BJ (cell line): ENCODE measurements at regions not wholly inside any gene's neighbourhood (a gene's known extent, or its start where the extent isn't known, plus 50 kb on each side); places are given as distances from the start of the nearest gene placed in this dataset.

Source experiments
- CTCF ChIA-PET: fragments of 350-600 bp; formaldehyde crosslinking; extraction: SDS; loops from one replicate; lab custom pipeline; 2021; ENCODE audit warnings: antibody characterized with exemption, inconsistent platforms; lab: Yijun Ruan, JAX
- POLR2A ChIA-PET: fragments of 300-600 bp; sonication (Branson Sonifier 250); formaldehyde crosslinking; extraction: SDS; loops from one replicate; lab custom pipeline; 2021; ENCODE audit warnings: antibody characterized with exemption; lab: Charles Lee
- DNase-seq: peaks from one replicate; pipeline ENCODE4 v3.0.0-alpha.2; 2011; ENCODE audit warnings: low read depth
- H3K27me3 ChIP-seq: 2 replicates; pipeline ENCODE4 v1.6.0; 2011; ENCODE audit warnings: low read length; ENCODE audit not compliant: control insufficient read depth, insufficient read depth
- H3K36me3 ChIP-seq: 2 replicates; pipeline ENCODE4 v1.5.1; 2011; ENCODE audit warnings: low read length; ENCODE audit not compliant: control insufficient read depth, insufficient read depth
- H3K4me3 ChIP-seq: 2 replicates; pipeline ENCODE4 v1.5.1; 2011; ENCODE audit warnings: low read depth, mild to moderate bottlenecking, control low read depth, low read length
- TF ChIP-seq, protein P1 (sequence below): IDR thresholded peaks from 2 replicates; pipeline ENCODE4 v1.5.1; 2011; ENCODE audit warnings: low read depth, mild to moderate bottlenecking, control low read depth, inconsistent platforms, low read length, moderate library complexity; ENCODE audit not compliant: insufficient read depth

DNA sequence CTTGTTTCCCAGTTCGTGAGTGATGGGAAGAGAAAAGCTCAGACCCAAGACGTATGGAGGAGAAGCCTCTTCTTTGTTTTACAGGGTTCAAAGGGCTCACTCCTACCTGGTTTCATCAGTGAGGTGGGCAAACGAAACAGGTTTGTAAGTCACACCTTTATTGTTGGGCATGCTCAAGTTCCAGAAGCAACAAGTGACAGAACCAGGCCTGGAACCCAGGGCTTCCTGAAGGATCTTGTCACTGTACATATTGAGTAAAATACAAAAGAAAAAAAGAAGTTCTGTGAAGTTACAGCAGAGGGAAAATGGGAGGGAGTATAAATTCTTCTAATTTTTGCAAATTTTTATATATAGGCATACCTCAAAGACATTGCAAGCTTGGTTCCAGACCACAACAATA lies 320.9 kb upstream of the PROX1 start:
- Histone ChIP-seq H3K4me3 (no peak overlapping the region), H3K27me3 (no peaks in the 10 kb centered on the region)

GRCh38 chr1:213669512-213669911 lies 318.3 kb upstream of the PROX1 start:
- H3K36me3 ChIP-seq, result no peaks in the 10 kb centered on the region
- ChIA-PET POLR2A (no interaction called here), CTCF (no interaction called here)
- no peak overlapping the region for H3K4me3 ChIP-seq
- no peak for DNase-seq
- TF ChIP-seq, protein P1, sequence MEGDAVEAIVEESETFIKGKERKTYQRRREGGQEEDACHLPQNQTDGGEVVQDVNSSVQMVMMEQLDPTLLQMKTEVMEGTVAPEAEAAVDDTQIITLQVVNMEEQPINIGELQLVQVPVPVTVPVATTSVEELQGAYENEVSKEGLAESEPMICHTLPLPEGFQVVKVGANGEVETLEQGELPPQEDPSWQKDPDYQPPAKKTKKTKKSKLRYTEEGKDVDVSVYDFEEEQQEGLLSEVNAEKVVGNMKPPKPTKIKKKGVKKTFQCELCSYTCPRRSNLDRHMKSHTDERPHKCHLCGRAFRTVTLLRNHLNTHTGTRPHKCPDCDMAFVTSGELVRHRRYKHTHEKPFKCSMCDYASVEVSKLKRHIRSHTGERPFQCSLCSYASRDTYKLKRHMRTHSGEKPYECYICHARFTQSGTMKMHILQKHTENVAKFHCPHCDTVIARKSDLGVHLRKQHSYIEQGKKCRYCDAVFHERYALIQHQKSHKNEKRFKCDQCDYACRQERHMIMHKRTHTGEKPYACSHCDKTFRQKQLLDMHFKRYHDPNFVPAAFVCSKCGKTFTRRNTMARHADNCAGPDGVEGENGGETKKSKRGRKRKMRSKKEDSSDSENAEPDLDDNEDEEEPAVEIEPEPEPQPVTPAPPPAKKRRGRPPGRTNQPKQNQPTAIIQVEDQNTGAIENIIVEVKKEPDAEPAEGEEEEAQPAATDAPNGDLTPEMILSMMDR, result no peak
- H3K27me3 ChIP-seq, result no peaks in the 10 kb centered on the region

More for the DNA sequence above, 320.9 kb upstream of the PROX1 start:
- POLR2A ChIA-PET, result no interaction called here
- no peaks in the 10 kb centered on the region for H3K36me3 ChIP-seq
- no peak for DNase-seq
- TF ChIP-seq, protein P1, result no peak
- CTCF ChIA-PET, result no interaction called here

DNA sequence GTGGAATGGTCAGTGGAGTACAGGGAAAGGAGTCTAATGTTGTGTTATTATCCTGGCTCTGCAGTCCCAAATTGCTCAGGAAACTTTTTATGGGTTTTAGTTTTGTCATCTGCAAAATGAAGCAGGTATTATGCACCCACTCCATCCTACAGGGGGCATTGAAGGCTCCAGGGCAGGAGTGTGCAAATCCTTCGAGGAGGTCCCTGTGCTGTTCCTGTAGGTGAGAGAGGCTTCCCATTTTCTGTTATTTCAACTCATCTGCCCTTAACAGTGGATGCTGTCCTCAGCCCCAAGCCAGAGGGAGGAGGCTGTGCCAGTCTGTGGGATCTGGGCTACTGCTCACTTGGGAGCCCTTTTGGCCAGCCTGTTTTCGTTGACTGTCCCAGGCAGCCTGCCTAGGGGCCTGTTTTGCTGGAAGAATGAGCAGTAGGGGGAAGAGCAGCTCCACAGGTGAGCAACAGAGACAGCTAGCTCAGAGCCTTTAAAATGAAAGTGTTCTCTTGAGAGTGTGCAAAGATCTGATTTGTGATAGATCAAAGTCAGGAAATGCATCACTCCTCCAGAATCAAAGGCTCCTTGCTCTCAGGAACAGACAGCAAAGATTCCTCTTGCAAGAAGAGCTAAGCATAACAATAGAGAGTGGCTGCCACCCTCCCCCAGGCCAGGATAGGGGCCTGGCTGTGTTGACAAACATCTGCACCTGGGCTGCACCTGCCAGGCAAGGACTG lies 317.6 kb upstream of the PROX1 start:
- DNase-seq, result no peak
- H3K4me3 ChIP-seq, result no peak overlapping the region
- no peaks in the 10 kb centered on the region for H3K36me3 ChIP-seq
- CTCF ChIA-PET, result no interaction called here
- TF ChIP-seq, protein P1, result no peak
- no peaks in the 10 kb centered on the region for H3K27me3 ChIP-seq
- POLR2A ChIA-PET, result no interaction called here

GRCh38 chr1:213670692-213671023 lies 317.1 kb upstream of the PROX1 start:
- POLR2A ChIA-PET, result no interaction called here
- no peaks in the 10 kb centered on the region for H3K36me3 ChIP-seq
- TF ChIP-seq, protein P1, result no peak
- H3K27me3 ChIP-seq, result no peaks in the 10 kb centered on the region
- DNase-seq, result no peak
- CTCF ChIA-PET, result no interaction called here
- no peak overlapping the region for H3K4me3 ChIP-seq

- CTCF ChIA-PET, result no interaction called here
- H3K27me3 ChIP-seq, result no peaks in the 10 kb centered on the region
- H3K4me3 ChIP-seq, result no peak overlapping the region
- H3K36me3 ChIP-seq, result no peaks in the 10 kb centered on the region
- POLR2A ChIA-PET, result no interaction called here
- no peak for DNase-seq
- TF ChIP-seq, protein P1, result no peak
Observed at GRCh38 chr1:213675043-213675442, 312.7 kb upstream of the PROX1 start.
